GM18858 (cell line): ENCODE measurements at regions not wholly inside any gene's neighbourhood (a gene's known extent, or its start where the extent isn't known, plus 50 kb on each side); places are given as distances from the start of the nearest gene placed in this dataset.

Experiments
- ATAC-seq: cut with Tn5 transposase; IDR thresholded peaks from one replicate; pipeline ENCODE4 v1.9.1; 2021; ENCODE audit not compliant: unreplicated experiment

GRCh38 chr14:61139006-61139599, 142.0 kb downstream of the TMEM30B start:
- ATAC-seq, result no peak

DNA sequence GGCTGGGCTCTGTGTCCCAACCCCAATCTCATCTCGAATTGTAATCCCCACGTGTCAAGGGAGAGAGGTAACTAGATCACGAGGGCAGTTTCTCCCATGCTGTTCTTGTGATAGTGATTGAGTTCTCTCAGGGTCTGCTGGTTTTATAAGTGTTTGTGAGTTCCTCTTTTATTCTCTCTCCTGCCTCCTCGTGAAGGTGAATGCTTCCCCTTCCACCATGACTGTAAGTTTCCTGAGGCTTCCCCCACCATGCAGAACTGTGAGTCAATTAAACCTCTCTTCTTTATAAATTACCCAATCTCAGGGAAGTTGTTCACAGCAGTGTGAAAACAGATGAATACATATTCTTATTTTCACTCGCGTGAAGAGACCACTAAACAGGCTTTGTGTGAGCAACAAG, 148.2 kb downstream of the TMEM30B start:
- no peak for ATAC-seq

DNA sequence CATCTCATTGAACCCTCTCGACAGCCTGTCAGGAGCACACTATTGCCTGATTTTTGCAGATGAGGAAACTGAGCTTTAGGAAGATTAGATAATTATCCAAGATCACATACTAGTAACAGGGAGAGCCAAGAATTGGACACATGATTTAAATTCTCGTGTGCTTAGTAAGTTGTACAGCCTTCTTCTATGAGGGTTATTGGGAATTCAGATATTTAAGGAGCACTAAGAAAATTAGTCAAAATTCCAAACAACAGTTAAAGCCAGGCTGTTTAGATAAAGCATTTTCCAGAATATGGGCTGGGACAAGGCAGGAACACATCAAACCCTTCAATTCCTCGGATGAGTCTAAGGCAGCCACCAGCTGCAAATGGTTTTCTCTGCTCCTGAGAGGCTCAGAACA, 148.8 kb downstream of the TMEM30B start:
- no peak for ATAC-seq

GRCh38 chr14:61130512-61131260, 149.6 kb downstream of the SLC38A6 start:
- ATAC-seq, result no peak

GRCh38 chr14:61129168-61129745, 148.2 kb downstream of the SLC38A6 start:
- no peak for ATAC-seq

DNA sequence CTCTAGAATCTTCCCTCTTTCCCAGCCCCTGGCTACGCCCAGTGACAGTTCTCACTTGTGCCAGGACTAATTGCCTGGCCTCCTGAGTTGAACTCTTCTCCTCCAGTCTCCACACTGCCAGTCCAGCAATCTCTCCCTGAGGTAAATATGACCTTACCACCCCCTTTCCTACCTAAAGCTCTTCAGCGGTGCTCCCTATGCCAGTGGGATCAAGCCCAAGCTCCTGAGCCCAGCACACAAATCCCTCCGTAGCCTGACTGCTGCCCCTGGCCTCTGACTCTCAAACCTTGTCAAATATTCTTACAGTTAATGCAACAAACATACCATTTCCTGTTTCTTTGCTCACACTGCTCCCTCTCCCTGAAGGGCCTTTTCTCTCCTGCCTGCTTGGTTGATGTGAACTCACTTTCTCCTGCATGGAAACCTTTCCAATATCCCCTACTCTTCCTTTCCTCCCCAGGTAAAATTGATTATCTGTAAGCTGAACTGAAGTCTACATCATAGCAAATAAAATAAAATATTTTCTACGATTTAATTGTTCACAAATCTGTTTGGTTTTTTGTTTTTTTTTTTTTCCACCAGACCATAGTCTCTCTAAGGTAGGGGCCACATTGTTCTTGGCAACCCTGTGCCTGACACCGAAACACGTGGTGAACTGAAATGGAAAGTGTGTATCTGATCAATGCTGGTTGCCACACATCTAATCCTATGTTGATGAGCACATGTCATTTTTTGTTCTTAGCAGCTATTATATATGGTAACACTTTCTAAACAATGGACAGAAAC, 147.5 kb downstream of the SLC38A6 start:
- no peak for ATAC-seq

- no peak for ATAC-seq
Observed at GRCh38 chr14:61126603-61127498, 145.8 kb downstream of the SLC38A6 start.

GRCh38 chr14:61125867-61126572, 145.0 kb downstream of the SLC38A6 start:
- ATAC-seq, result no peak

- ATAC-seq, result no peak
Observed at GRCh38 chr14:61125041-61125866, 144.2 kb downstream of the SLC38A6 start.

DNA sequence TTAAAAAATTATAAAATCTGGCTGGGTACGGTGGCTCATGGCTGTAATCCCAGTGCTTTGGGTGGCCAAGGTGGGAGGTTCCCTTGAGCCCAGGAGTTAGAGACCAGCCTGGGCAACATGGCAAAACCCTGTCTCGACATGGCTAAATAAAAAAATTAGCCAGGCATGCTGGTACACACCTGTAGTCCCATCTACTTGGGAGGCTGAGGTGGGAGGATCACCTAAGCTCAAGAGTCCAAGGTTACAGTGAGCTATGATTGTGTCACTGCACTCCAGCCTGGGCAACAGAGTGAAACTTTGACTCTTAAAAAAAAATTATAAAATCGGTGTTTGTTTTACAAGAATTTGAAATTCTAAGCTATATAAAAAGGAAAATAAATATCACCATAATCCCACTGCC, 141.8 kb downstream of the SLC38A6 start:
- no peak for ATAC-seq

GRCh38 chr14:61121355-61121787, 140.3 kb downstream of the SLC38A6 start:
- no peak for ATAC-seq

DNA sequence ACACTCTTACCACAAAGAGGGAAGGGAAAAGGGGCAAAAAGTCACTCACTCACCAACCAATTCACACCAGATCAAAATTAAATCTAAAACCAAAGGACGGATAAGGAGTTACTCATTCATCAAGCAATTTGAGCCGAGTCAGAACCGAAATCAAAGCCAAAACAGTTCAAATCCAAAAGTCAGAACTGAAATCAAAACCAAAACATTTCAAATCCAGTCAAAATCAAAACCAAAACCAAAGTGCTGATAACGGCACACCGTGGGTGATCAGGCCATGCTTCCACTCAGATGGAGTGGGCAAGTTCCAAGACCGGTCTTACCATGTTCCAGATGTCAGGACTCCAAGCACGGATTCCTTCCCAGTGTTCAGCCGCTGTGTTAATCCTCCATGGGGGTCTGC, 139.5 kb downstream of the SLC38A6 start:
- ATAC-seq, result no peak

- ATAC-seq, result no peak
Observed at GRCh38 chr14:61119006-61119405, 138.0 kb downstream of the SLC38A6 start.

DNA sequence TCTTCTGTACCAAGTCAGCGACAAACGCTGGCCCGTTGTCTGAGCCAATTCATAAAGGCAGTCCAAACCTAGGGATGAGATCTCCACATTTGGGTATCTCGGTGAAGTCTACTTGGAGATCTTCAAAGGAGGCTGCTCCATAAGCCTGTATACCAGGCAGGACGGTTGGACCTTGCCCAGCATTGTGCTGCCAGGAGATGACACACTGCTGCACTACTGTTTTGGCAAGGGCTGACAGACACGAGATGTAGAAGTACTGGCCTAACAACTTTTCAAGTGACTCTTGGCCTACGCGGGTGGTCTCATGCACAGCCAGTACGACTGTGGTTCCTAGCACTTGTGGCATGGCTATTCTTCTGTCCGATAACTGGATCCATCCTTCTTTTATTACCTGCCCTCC, 135.3 kb downstream of the SLC38A6 start:
- ATAC-seq, result no peak

GRCh38 chr14:61113561-61114225, 132.6 kb downstream of the SLC38A6 start:
- no peak for ATAC-seq

- no peak for ATAC-seq
Observed at GRCh38 chr14:61112506-61112905, 131.5 kb downstream of the SLC38A6 start.

DNA sequence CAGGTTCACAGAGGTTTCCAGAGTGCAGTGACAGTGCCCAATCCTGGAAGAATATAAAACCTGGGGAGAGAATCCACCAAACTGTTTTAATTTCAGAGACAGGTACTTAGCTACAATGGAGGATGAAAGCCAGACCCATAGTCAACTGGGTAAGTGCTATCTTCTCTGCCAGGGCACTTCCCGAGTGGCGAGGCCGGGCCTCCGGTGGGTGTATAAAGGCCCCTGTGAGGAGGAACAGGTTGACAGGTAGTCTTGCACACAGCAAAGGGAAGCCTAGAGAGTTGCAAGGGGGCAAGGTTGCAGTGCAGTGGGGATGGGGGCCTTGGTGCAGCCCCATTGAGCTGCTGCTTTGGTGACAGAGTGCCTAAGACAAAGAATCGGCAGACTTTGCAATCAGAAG, 130.7 kb downstream of the SLC38A6 start:
- no peak for ATAC-seq

DNA sequence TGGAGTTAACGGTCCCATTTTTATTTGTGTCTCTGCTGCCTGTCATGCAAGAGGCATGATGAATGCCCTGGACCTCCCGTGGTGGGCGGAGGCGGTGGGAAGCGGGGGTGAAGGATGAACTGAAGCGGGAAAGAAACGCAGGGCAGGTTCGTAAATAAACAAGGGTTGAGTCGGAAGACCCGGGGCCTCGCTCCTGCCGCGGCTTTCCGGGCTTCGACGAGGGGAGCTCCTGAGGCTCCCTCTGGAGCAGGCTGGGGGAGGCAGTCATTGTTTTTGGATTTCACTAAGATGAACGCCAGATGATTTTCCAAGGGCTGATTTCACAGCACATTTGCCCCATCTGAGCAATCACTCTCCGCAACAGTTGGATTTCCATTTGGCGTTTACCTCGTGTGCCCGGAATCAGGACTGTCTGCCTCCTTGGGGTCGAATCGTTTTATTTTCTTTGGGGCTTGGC, 130.2 kb downstream of the SLC38A6 start:
- no peak for ATAC-seq
